A549 (cell line): ENCODE measurements at regions not wholly inside any gene's neighbourhood (a gene's known extent, or its start where the extent isn't known, plus 50 kb on each side); places are given as distances from the start of the nearest gene placed in this dataset.

ENCODE experiments used
- CHD2 ChIP-seq: fragments of 150-350 bp; IDR thresholded peaks from 2 replicates; pipeline ENCODE4 v1.6.1; 2014; ENCODE audit warnings: low read length; ENCODE audit not compliant: partially characterized antibody
- EHF ChIP-seq: fragments of 250-450 bp; sonication (Bioruptor Pico); IDR thresholded peaks from 2 replicates; pipeline ENCODE4 v1.5.0; 2020; ENCODE audit warnings: mild to moderate bottlenecking
- EP300 ChIP-seq, 2 experiments: fragments of >200 bp; sonication (Bioruptor Twin); formaldehyde crosslinking; IDR thresholded peaks; 2 replicates in 1 of 2; 3 replicates in 1 of 2; pipeline ENCODE4 v1.6.1; 2016 to 2017
- POLR2A ChIP-seq: IDR thresholded peaks from 2 replicates; pipeline ENCODE4 v1.6.1; 2012; ENCODE audit warnings: mild to moderate bottlenecking, low read length
- RCOR1 ChIP-seq: fragments of 150-350 bp; IDR thresholded peaks from 2 replicates; pipeline ENCODE4 v1.6.1; 2014; ENCODE audit warnings: antibody characterized with exemption, low read length, low read depth
- TF ChIP-seq, protein P1 (sequence below): fragments of >200 bp; sonication (Bioruptor Twin); formaldehyde crosslinking; IDR thresholded peaks from 3 replicates; pipeline ENCODE4 v1.5.1; 2016

DNA sequence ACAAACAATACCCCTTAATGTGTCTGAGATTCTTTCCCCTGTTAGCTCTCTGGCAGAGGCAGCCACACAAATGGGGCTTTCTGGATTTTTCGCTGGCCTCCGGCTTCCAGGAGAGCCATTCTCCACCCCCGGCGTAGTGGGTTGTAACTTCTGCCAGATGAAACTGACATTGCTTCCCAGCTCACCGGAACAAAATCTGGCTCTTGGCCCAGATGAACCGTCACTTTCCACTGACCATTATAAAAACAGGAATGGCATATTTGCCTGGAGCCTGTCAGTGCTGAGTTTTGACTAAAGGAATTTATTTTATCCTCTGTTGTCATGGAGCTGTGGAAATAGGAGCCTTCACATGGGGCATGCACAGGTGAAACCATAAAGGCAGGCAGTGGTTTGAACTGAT is 120.6 kb upstream of the GPR12 start:
- TF ChIP-seq POLR2A: no peak
- TF ChIP-seq RCOR1: no peak
- no peak for TF ChIP-seq EHF (CRISPR knock-in tag)
- TF ChIP-seq, protein P1, sequence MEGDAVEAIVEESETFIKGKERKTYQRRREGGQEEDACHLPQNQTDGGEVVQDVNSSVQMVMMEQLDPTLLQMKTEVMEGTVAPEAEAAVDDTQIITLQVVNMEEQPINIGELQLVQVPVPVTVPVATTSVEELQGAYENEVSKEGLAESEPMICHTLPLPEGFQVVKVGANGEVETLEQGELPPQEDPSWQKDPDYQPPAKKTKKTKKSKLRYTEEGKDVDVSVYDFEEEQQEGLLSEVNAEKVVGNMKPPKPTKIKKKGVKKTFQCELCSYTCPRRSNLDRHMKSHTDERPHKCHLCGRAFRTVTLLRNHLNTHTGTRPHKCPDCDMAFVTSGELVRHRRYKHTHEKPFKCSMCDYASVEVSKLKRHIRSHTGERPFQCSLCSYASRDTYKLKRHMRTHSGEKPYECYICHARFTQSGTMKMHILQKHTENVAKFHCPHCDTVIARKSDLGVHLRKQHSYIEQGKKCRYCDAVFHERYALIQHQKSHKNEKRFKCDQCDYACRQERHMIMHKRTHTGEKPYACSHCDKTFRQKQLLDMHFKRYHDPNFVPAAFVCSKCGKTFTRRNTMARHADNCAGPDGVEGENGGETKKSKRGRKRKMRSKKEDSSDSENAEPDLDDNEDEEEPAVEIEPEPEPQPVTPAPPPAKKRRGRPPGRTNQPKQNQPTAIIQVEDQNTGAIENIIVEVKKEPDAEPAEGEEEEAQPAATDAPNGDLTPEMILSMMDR: no peak
- TF ChIP-seq CHD2: no peak
- TF ChIP-seq EP300 (IDR thresholded peaks at IDR 0.05): no peak
